GM12878 (cell line): ENCODE measurements at regions not wholly inside any gene's neighbourhood (a gene's known extent, or its start where the extent isn't known, plus 50 kb on each side); places are given as distances from the start of the nearest gene placed in this dataset.

Source experiments
- CTCF ChIP-seq, 3 experiments: IDR thresholded peaks in 2 of 3; conservative IDR thresholded peaks in 1 of 3; 2 replicates each; pipeline ENCODE4 v1.5.1; 2011; ENCODE audit warnings: low read depth in 3 of 3, low read length in 3 of 3, mild to moderate bottlenecking in 3 of 3, control low read depth in 2 of 3, moderate library complexity in 2 of 3, inconsistent platforms in 1 of 3, mixed read lengths in 1 of 3; ENCODE audit not compliant: control insufficient read depth in 2 of 3, insufficient read depth in 1 of 3; ENCODE audit errors: extremely low read depth in 1 of 3
- EZH2 ChIP-seq: IDR thresholded peaks from 2 replicates; pipeline ENCODE4 v1.6.1; 2012; ENCODE audit warnings: low read depth, mild to moderate bottlenecking, control low read depth, inconsistent platforms, low read length, borderline replicate concordance; ENCODE audit not compliant: control insufficient read depth
- POLR2A ChIP-seq: IDR thresholded peaks from 2 replicates; pipeline ENCODE4 v1.6.1; 2011; ENCODE audit warnings: low read depth, mild to moderate bottlenecking, low read length
- USF2 ChIP-seq: IDR thresholded peaks from 2 replicates; pipeline ENCODE4 v1.6.1; 2011; ENCODE audit warnings: low read depth, low read length, improper control_type of control experiment, borderline replicate concordance

GRCh38 chr2:147619808-147620207 is 225.0 kb upstream of the ACVR2A start:
- TF ChIP-seq EZH2 = no peak
- TF ChIP-seq POLR2A = no peak
- TF ChIP-seq CTCF (IDR thresholded peaks at IDR 0.05 in 2 of 3, conservative IDR thresholded peaks at IDR 0.05 in 1 of 3; ENCODE audit: control insufficient read depth in 2 of 3, extremely low read depth in 1 of 3, insufficient read depth in 1 of 3, low read depth in 3 of 3, low read length in 3 of 3) = no peak
- no peak for TF ChIP-seq USF2
